Vagina (tissue), 2 donors: ENCODE measurements at regions not wholly inside any gene's neighbourhood (a gene's known extent, or its start where the extent isn't known, plus 50 kb on each side); places are given as distances from the start of the nearest gene placed in this dataset.

Source experiments
- CTCF ChIP-seq, 3 experiments: fragments of 450-650 bp in 2 of 3; fragments of 200-600 bp in 1 of 3; sonication (generic) in 1 of 3; IDR thresholded peaks; one replicate each; pipeline ENCODE4 v1.5.1; 2017 to 2019; ENCODE audit warnings: antibody characterized with exemption in 3 of 3, mild to moderate bottlenecking in 2 of 3, moderate library complexity in 2 of 3
- POLR2A ChIP-seq, 2 donors: fragments of 450-650 bp; IDR thresholded peaks; one replicate each; pipeline ENCODE4 v1.6.1; 2017; ENCODE audit warnings: antibody characterized with exemption in 2 of 2, mild to moderate bottlenecking in 2 of 2, moderate library complexity in 2 of 2
- POLR2AphosphoS5 ChIP-seq, 2 donors: sonication (generic); formaldehyde crosslinking; IDR thresholded peaks; one replicate each; pipeline ENCODE4 v1.9.0; 2017; ENCODE audit warnings: antibody characterized with exemption in 2 of 2, mild to moderate bottlenecking in 2 of 2, low read depth in 1 of 2; ENCODE audit not compliant: insufficient read depth in 1 of 2

DNA sequence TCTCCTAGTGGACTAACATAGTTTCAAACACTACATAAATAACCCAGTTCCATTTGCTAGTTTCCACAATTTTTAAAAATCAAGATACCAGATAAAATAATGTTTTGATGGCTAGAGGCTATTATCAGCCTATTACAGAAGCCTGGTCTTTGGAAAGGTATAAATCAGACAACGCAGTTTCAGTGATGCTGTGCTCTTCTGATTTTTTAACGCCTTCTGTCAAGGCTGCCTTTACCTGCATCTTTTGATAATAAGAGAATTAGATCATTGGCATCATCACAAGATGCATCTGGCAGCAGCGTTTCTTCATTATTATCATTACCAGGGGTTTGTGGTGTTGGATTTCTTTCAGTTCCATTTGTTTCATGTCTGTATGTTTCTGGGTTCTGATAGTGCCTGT, 268.7 kb downstream of the MTX2 start:
- TF ChIP-seq POLR2A (IDR thresholded peaks at IDR 0.05) (no peak), CTCF (IDR thresholded peaks at IDR 0.05) (no peak), POLR2AphosphoS5 (IDR thresholded peaks at IDR 0.05; ENCODE audit: insufficient read depth in 1 of 2, low read depth in 1 of 2) (no peak)
